ENCODE measurements at regions not wholly inside any gene's neighbourhood (a gene's known extent, or its start where the extent isn't known, plus 50 kb on each side); places are given as distances from the start of the nearest gene placed in this dataset.

GRCh38 chr3:86830566-86830965, 160.4 kb downstream of the VGLL3 start:
- TF ChIP-seq POLR2AphosphoS5 (IDR thresholded peaks at IDR 0.05; ENCODE audit: low read depth, low read length) = no peak
- no peak for TF ChIP-seq SIN3A (IDR thresholded peaks at IDR 0.05; ENCODE audit: borderline replicate concordance, insufficient read depth, low read length)
- TF ChIP-seq REST (IDR thresholded peaks at IDR 0.05; ENCODE audit: insufficient read depth in 1 of 2, low read depth in 2 of 2, low read length in 2 of 2) = no peak
- TF ChIP-seq TAF1 (IDR thresholded peaks at IDR 0.05; ENCODE audit: borderline replicate concordance, insufficient read depth, low read length) = no peak

GRCh38 chr3:86828751-86829150, 162.2 kb downstream of the VGLL3 start:
- no peak for TF ChIP-seq SIN3A (IDR thresholded peaks at IDR 0.05; ENCODE audit: borderline replicate concordance, insufficient read depth, low read length)
- TF ChIP-seq FOXP2 (optimal IDR thresholded peaks at IDR 0.05; ENCODE audit: borderline replicate concordance, extremely low read depth, extremely low read length, insufficient read depth) = no peak
- no peak for TF ChIP-seq TAF1 (IDR thresholded peaks at IDR 0.05; ENCODE audit: borderline replicate concordance, insufficient read depth, low read length)

DNA sequence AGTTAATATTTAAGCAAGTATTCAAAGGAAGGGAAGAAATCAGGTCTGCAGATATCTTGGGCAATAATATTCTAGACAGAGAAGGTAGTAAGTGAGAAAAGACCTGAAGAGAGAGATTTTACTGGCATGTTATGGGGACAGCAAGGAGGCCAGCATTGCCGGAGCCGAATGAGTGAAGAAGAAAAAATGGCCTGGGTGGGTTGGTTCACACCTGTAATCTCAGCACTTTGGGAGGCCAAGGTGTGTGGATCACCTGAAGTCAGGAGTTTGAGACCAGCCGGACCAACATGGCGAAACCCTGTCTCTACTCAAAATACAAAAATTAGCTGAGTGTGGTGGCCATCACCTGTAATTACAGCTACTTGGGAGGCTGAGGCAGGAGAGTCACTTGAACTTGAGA, 164.7 kb downstream of the VGLL3 start:
- TF ChIP-seq FOXP2 (optimal IDR thresholded peaks at IDR 0.05; ENCODE audit: borderline replicate concordance, extremely low read depth, extremely low read length, insufficient read depth) (no peak), SIN3A (IDR thresholded peaks at IDR 0.05; ENCODE audit: borderline replicate concordance, insufficient read depth, low read length) (no peak), TAF1 (IDR thresholded peaks at IDR 0.05; ENCODE audit: borderline replicate concordance, insufficient read depth, low read length) (no peak)

GRCh38 chr3:86815880-86816279, 175.1 kb downstream of the VGLL3 start:
- TF ChIP-seq FOXP2 (optimal IDR thresholded peaks at IDR 0.05; ENCODE audit: borderline replicate concordance, extremely low read depth, extremely low read length, insufficient read depth) (no peak), TAF1 (IDR thresholded peaks at IDR 0.05; ENCODE audit: borderline replicate concordance, insufficient read depth, low read length) (no peak), POLR2AphosphoS5 (IDR thresholded peaks at IDR 0.05; ENCODE audit: low read depth, low read length) (no peak), SIN3A (IDR thresholded peaks at IDR 0.05; ENCODE audit: borderline replicate concordance, insufficient read depth, low read length) (no peak), REST (IDR thresholded peaks at IDR 0.05; ENCODE audit: insufficient read depth in 1 of 2, low read depth in 2 of 2, low read length in 2 of 2) (no peak)

DNA sequence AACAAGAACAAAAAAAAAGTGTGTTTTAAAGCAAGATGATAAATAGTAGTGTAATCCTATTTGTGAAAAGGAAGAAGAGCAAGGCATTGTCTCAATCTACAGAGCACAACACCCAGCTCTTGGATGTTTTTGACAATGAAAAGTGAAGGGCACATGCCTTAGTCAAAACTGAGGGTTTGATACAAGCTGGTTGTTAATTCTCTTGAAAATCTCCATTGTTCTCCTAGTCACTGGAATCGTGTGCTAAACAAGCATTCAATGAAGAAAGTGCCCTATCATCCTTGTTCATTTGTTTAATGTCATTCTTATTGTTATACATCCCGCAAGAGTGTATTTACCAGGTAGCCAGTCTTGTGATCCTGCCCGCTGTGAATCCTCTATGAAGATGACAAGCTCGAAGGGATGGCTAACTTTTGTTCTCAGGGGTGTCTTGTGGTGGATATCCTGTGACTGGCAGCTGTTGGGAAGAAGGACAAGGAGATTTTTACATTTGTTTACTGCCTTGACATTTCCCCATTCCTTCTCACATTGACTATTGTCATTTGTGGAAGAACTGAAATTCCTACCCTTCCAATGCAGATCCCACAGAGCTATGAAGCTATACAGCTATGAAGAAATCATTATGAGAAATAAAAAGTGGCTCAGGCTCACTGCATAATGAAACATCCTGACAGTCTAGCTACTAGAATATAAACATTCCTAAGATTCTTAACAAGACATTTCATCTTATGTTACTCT, 175.9 kb downstream of the VGLL3 start:
- TF ChIP-seq FOXP2 (optimal IDR thresholded peaks at IDR 0.05; ENCODE audit: borderline replicate concordance, extremely low read depth, extremely low read length, insufficient read depth) (no peak), TAF1 (IDR thresholded peaks at IDR 0.05; ENCODE audit: borderline replicate concordance, insufficient read depth, low read length) (no peak), REST (IDR thresholded peaks at IDR 0.05; ENCODE audit: insufficient read depth in 1 of 2, low read depth in 2 of 2, low read length in 2 of 2) (no peak), POLR2AphosphoS5 (IDR thresholded peaks at IDR 0.05; ENCODE audit: low read depth, low read length) (no peak), SIN3A (IDR thresholded peaks at IDR 0.05; ENCODE audit: borderline replicate concordance, insufficient read depth, low read length) (no peak)

GRCh38 chr3:86814321-86814720, 176.6 kb downstream of the VGLL3 start:
- TF ChIP-seq FOXP2 (optimal IDR thresholded peaks at IDR 0.05; ENCODE audit: borderline replicate concordance, extremely low read depth, extremely low read length, insufficient read depth) (no peak), POLR2AphosphoS5 (IDR thresholded peaks at IDR 0.05; ENCODE audit: low read depth, low read length) (no peak), TAF1 (IDR thresholded peaks at IDR 0.05; ENCODE audit: borderline replicate concordance, insufficient read depth, low read length) (no peak), SIN3A (IDR thresholded peaks at IDR 0.05; ENCODE audit: borderline replicate concordance, insufficient read depth, low read length) (no peak), REST (IDR thresholded peaks at IDR 0.05; ENCODE audit: insufficient read depth in 1 of 2, low read depth in 2 of 2, low read length in 2 of 2) (no peak)
